ENCODE measurements at regions not wholly inside any gene's neighbourhood (a gene's known extent, or its start where the extent isn't known, plus 50 kb on each side); places are given as distances from the start of the nearest gene placed in this dataset.

GRCh38 chr21:19507682-19508260, 1104.2 kb upstream of the TMPRSS15 start:
- H3K27me3 ChIP-seq (ENCODE audit: control insufficient read depth, insufficient read depth, low read length, poor library complexity, severe bottlenecking), result no peaks in the 10 kb centered on the region
- no peak overlapping the region for H3K27ac Mint-ChIP-seq
- no peaks in the 10 kb centered on the region for H3K9me3 ChIP-seq (ENCODE audit: control insufficient read depth, low read length)
- no peaks in the 10 kb centered on the region for H3K36me3 ChIP-seq (ENCODE audit: control insufficient read depth, insufficient read depth, low read length)
- H3K4me3 ChIP-seq (ENCODE audit: low read length), result no peak overlapping the region
- H3K4me1 Mint-ChIP-seq, result no peaks in the 10 kb centered on the region
- no peaks in the 10 kb centered on the region for H3K9me3 Mint-ChIP-seq
- H3K27ac ChIP-seq (ENCODE audit: low read depth, low read length), result no peak overlapping the region
- H3K9ac ChIP-seq (ENCODE audit: extremely low read depth, low read length, poor library complexity, severe bottlenecking), result no peak overlapping the region
- H3K4me3 Mint-ChIP-seq, result no peak overlapping the region
- 76% methylated on average over 3 of the region's 3 CpGs for WGBS, 2 experiments (ENCODE audit: insufficient coverage in 1 of 2, insufficient read length in 1 of 2)
- peak; percentile 53 for DNase-seq
- no peaks in the 10 kb centered on the region for H3K4me1 ChIP-seq (ENCODE audit: control insufficient read depth, insufficient read depth, low read length)
- H3K36me3 Mint-ChIP-seq (ENCODE audit: low read depth), result no peaks in the 10 kb centered on the region
- peak; percentile 80 for TF ChIP-seq CTCF (conservative IDR thresholded peaks at IDR 0.05)
- H3K27me3 Mint-ChIP-seq (ENCODE audit: insufficient read depth), result no peaks in the 10 kb centered on the region

DNA sequence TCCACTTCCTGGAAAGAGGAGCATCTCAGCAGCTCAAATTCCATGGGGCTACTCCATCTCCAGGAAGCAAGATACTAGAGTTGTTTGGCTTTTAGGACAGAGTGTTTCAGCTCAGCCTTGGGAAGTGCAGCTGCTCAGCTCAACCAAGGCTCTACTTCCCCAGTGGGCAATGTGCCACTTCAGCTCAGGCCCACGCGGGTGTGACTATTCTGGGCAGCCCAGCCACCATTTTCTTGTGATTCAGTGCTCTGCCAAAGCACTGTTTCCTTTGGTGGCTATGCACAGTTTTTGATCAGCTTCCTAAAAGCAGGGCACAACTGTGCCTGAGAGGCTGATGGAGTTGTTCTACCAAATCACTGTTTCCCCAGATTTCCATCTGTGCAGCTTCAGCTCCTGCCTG, 1104.9 kb upstream of the TMPRSS15 start:
- no peaks in the 10 kb centered on the region for H3K9me3 Mint-ChIP-seq
- DNase-seq, result no peak
- H3K27me3 Mint-ChIP-seq (ENCODE audit: insufficient read depth), result no peaks in the 10 kb centered on the region
- H3K4me3 ChIP-seq (ENCODE audit: low read length), result no peak overlapping the region
- H3K4me1 Mint-ChIP-seq, result no peaks in the 10 kb centered on the region
- H3K36me3 ChIP-seq (ENCODE audit: control insufficient read depth, insufficient read depth, low read length), result no peaks in the 10 kb centered on the region
- no peaks in the 10 kb centered on the region for H3K36me3 Mint-ChIP-seq (ENCODE audit: low read depth)
- TF ChIP-seq CTCF (conservative IDR thresholded peaks at IDR 0.05), result no peak
- H3K27me3 ChIP-seq (ENCODE audit: control insufficient read depth, insufficient read depth, low read length, poor library complexity, severe bottlenecking), result no peaks in the 10 kb centered on the region
- no peak overlapping the region for H3K9ac ChIP-seq (ENCODE audit: extremely low read depth, low read length, poor library complexity, severe bottlenecking)
- H3K27ac ChIP-seq (ENCODE audit: low read depth, low read length), result no peak overlapping the region
- H3K27ac Mint-ChIP-seq, result no peak overlapping the region
- 86 to 98% methylated on average over 2 of the region's 2 CpGs for WGBS, 2 experiments (ENCODE audit: insufficient coverage in 1 of 2, insufficient read length in 1 of 2)
- no peaks in the 10 kb centered on the region for H3K9me3 ChIP-seq (ENCODE audit: control insufficient read depth, low read length)
- H3K4me3 Mint-ChIP-seq, result no peak overlapping the region
- no peaks in the 10 kb centered on the region for H3K4me1 ChIP-seq (ENCODE audit: control insufficient read depth, insufficient read depth, low read length)

DNA sequence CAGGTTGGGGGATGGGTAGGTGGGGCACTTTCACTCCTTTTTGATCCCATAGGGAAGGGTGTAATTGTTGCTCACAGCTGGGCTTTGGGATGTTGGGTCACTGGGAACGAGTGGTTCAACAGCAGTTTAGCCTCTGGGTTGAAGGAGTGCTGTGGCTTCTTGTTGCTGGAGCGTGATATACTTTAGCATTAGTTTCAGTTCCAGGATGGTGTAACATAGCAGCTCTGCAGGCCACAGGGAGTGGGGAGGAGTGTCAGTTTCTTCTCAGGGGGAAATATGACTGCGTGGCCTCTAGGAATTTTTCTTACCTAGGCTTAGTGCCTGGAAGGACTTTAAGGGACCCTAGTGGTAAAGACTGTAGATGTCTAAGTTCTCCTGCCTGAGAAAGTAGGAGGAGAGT, 1105.3 kb upstream of the TMPRSS15 start:
- H3K9me3 Mint-ChIP-seq, result no peaks in the 10 kb centered on the region
- H3K27me3 Mint-ChIP-seq (ENCODE audit: insufficient read depth), result no peaks in the 10 kb centered on the region
- no peaks in the 10 kb centered on the region for H3K4me1 Mint-ChIP-seq
- no peaks in the 10 kb centered on the region for H3K36me3 Mint-ChIP-seq (ENCODE audit: low read depth)
- TF ChIP-seq CTCF (conservative IDR thresholded peaks at IDR 0.05), result no peak
- no peak overlapping the region for H3K27ac ChIP-seq (ENCODE audit: low read depth, low read length)
- H3K27me3 ChIP-seq (ENCODE audit: control insufficient read depth, insufficient read depth, low read length, poor library complexity, severe bottlenecking), result no peaks in the 10 kb centered on the region
- DNase-seq, result no peak
- H3K9me3 ChIP-seq (ENCODE audit: control insufficient read depth, low read length), result no peaks in the 10 kb centered on the region
- WGBS, 2 experiments (ENCODE audit: insufficient coverage in 1 of 2, insufficient read length in 1 of 2), result 92 to 100% methylated on average over 2 to 3 of the region's 3 CpGs
- H3K27ac Mint-ChIP-seq, result no peak overlapping the region
- H3K4me1 ChIP-seq (ENCODE audit: control insufficient read depth, insufficient read depth, low read length), result no peaks in the 10 kb centered on the region
- H3K4me3 ChIP-seq (ENCODE audit: low read length), result no peak overlapping the region
- H3K4me3 Mint-ChIP-seq, result no peak overlapping the region
- no peak overlapping the region for H3K9ac ChIP-seq (ENCODE audit: extremely low read depth, low read length, poor library complexity, severe bottlenecking)
- no peaks in the 10 kb centered on the region for H3K36me3 ChIP-seq (ENCODE audit: control insufficient read depth, insufficient read depth, low read length)

All from endodermal cell (in vitro differentiated cells).